WTC11 (cell line): ENCODE measurements at regions not wholly inside any gene's neighbourhood (a gene's known extent, or its start where the extent isn't known, plus 50 kb on each side); places are given as distances from the start of the nearest gene placed in this dataset.

ENCODE experiments used
- CTCF ChIP-seq: fragments of 200-600 bp; IDR thresholded peaks from 2 replicates; pipeline ENCODE4 v1.8.0; 2022; ENCODE audit warnings: antibody characterized with exemption
- KAT7 ChIP-seq: sonication (generic); formaldehyde crosslinking; IDR thresholded peaks from 2 replicates; pipeline ENCODE4 v1.8.1; 2023; ENCODE audit warnings: missing genetic modification reagents, mild to moderate bottlenecking, borderline replicate concordance
- NFYB ChIP-seq: sonication (generic); formaldehyde crosslinking; conservative IDR thresholded peaks from 2 replicates; pipeline ENCODE4 v1.8.0; 2022; ENCODE audit warnings: low read depth, missing genetic modification reagents
- NR2C2 ChIP-seq: sonication (generic); formaldehyde crosslinking; IDR thresholded peaks from 2 replicates; pipeline ENCODE4 v1.8.0; 2022; ENCODE audit warnings: mild to moderate bottlenecking, missing genetic modification reagents
- PRDM15 ChIP-seq: sonication (generic); formaldehyde crosslinking; IDR thresholded peaks from 2 replicates; pipeline ENCODE4 v1.8.0; 2022; ENCODE audit warnings: missing genetic modification reagents
- TEAD4 ChIP-seq: sonication (generic); formaldehyde crosslinking; IDR thresholded peaks from 2 replicates; pipeline ENCODE4 v1.8.0; 2022; ENCODE audit warnings: mild to moderate bottlenecking, missing genetic modification reagents
- USF2 ChIP-seq: sonication (generic); formaldehyde crosslinking; IDR thresholded peaks from 2 replicates; pipeline ENCODE4 v1.8.1; 2023; ENCODE audit warnings: mild to moderate bottlenecking, missing genetic modification reagents, moderate library complexity
- ZNF532 ChIP-seq: fragments of 250-450 bp; sonication (Bioruptor Pico); IDR thresholded peaks from 2 replicates; pipeline ENCODE4 v1.9.0; 2021; ENCODE audit warnings: mild to moderate bottlenecking, borderline replicate concordance

- TF ChIP-seq TEAD4 (CRISPR knock-in tag): no peak
- TF ChIP-seq CTCF: no peak
- TF ChIP-seq ZNF532: no peak
- no peak for TF ChIP-seq NFYB
- TF ChIP-seq NR2C2: no peak
- TF ChIP-seq PRDM15 (CRISPR knock-in tag): no peak
- TF ChIP-seq KAT7 (CRISPR knock-in tag): no peak
- TF ChIP-seq USF2 (CRISPR knock-in tag): no peak
Observed at GRCh38 chr16:76201385-76201784, 75.8 kb upstream of the CNTNAP4 start.
